GM12878 (cell line): ENCODE measurements at regions not wholly inside any gene's neighbourhood (a gene's known extent, or its start where the extent isn't known, plus 50 kb on each side); places are given as distances from the start of the nearest gene placed in this dataset.

Experiments
- ATAC-seq: fragments of 200-7000 bp; cut with Tn5 transposase; 3 replicates; pipeline ENCODE4 v1.9.1; 2020; ENCODE audit warnings: mild to moderate bottlenecking, moderate library complexity
- BruUV-seq: library from RNA; stranded (reverse); fragments of 400-500 nt; replicated peaks from 2 replicates; lab custom pipeline; 2021; lab: Mats Ljungman, UMichigan
- CTCF ChIA-PET: fragments of 300-600 bp; sonication (Branson Sonifier 250); formaldehyde crosslinking; extraction: SDS; loops from one replicate; lab custom pipeline; 2021; ENCODE audit warnings: inconsistent platforms; lab: Yijun Ruan, JAX
- POLR2A ChIA-PET: fragments of 350-600 bp; formaldehyde crosslinking; extraction: SDS; loops from one replicate; lab custom pipeline; 2021; ENCODE audit warnings: inconsistent platforms; lab: Charles Lee
- RAD21 ChIA-PET: fragments of 300-600 bp; sonication (Branson Sonifier 250); formaldehyde crosslinking; loops from one replicate; lab custom pipeline; 2023; ENCODE audit warnings: antibody characterized with exemption; ENCODE audit not compliant: unreplicated experiment; lab: Charles Lee
- SMC1A ChIA-PET: fragments of 300-600 bp; sonication (Branson Sonifier 250); formaldehyde crosslinking; loops from one replicate; lab custom pipeline; 2023; ENCODE audit not compliant: unreplicated experiment, uncharacterized antibody; lab: Charles Lee
- DNase-seq: peaks from one replicate; pipeline ENCODE4 v3.0.0-alpha.2; 2011; ENCODE audit warnings: low read depth, low spot score
- FAIRE-seq: peaks from 3 replicates; lab custom pipeline; 2011; peaks lifted over from hg19 to GRCh38; lab: Jason Lieb, UNC
- H2AFZ ChIP-seq: 2 replicates; pipeline ENCODE4 v1.6.0; 2011; ENCODE audit warnings: low read depth, low read length, control low read depth; ENCODE audit not compliant: control insufficient read depth
- H3K27ac ChIP-seq: 2 replicates; pipeline ENCODE4 v1.5.1; 2011; ENCODE audit warnings: control low read depth; ENCODE audit not compliant: control insufficient read depth, insufficient read depth
- H3K27me3 ChIP-seq, 2 experiments: replicated peaks in 1 of 2; 2 replicates each; pipeline versions ENCODE4 v1.6.0 to v1.6.1; 2011; ENCODE audit warnings: low read length in 1 of 2; ENCODE audit not compliant: control insufficient read depth in 2 of 2, insufficient read depth in 2 of 2
- H3K36me3 ChIP-seq, 2 experiments: 2 replicates each; pipeline ENCODE4 v1.5.1; 2011; ENCODE audit warnings: low read length in 1 of 2; ENCODE audit not compliant: control insufficient read depth in 2 of 2, insufficient read depth in 2 of 2
- H3K4me1 ChIP-seq: 2 replicates; pipeline ENCODE4 v1.6.1; 2011; ENCODE audit warnings: mild to moderate bottlenecking, low read length, moderate library complexity, mixed read lengths; ENCODE audit not compliant: control insufficient read depth, insufficient read depth
- H3K4me2 ChIP-seq: 2 replicates; pipeline ENCODE4 v1.6.0; 2011; ENCODE audit warnings: control low read depth; ENCODE audit not compliant: control insufficient read depth, insufficient read depth
- H3K4me3 ChIP-seq: fragments of 200-600 bp; sonication (generic); 2 replicates; pipeline ENCODE4 v1.5.1; 2016
- H3K79me2 ChIP-seq: 2 replicates; pipeline ENCODE4 v1.6.0; 2011; ENCODE audit warnings: low read length; ENCODE audit not compliant: control insufficient read depth, insufficient read depth
- H3K9ac ChIP-seq: 2 replicates; pipeline ENCODE4 v1.8.0; 2011; ENCODE audit warnings: low read length, control low read depth, mixed read lengths; ENCODE audit not compliant: control insufficient read depth, insufficient read depth
- H3K9me3 ChIP-seq: replicated peaks from 3 replicates; pipeline ENCODE4 v1.5.1; 2011; ENCODE audit warnings: mild to moderate bottlenecking, low read length; ENCODE audit not compliant: control insufficient read depth, insufficient read depth
- H4K20me1 ChIP-seq: 2 replicates; pipeline ENCODE4 v1.6.0; 2011; ENCODE audit not compliant: control insufficient read depth, insufficient read depth
- JUND ChIP-seq: IDR thresholded peaks from 2 replicates; pipeline ENCODE4 v1.6.1; 2012; ENCODE audit warnings: low read depth, mild to moderate bottlenecking, low read length, improper control_type of control experiment, moderate library complexity
- LARP7 ChIP-seq: fragments of 450-650 bp; IDR thresholded peaks from 2 replicates; pipeline ENCODE4 v1.6.1; 2017; ENCODE audit warnings: mild to moderate bottlenecking
- MTA3 ChIP-seq: IDR thresholded peaks from 2 replicates; pipeline ENCODE4 v1.6.1; 2012; ENCODE audit warnings: low read length, inconsistent platforms, borderline replicate concordance
- NFYA ChIP-seq: IDR thresholded peaks from 2 replicates; pipeline ENCODE4 v1.6.1; 2011; ENCODE audit warnings: low read depth, mild to moderate bottlenecking, low read length, improper control_type of control experiment, borderline replicate concordance
- NFYB ChIP-seq: IDR thresholded peaks from 2 replicates; pipeline ENCODE4 v1.6.1; 2011; ENCODE audit warnings: low read depth, mild to moderate bottlenecking, low read length, improper control_type of control experiment, moderate library complexity; ENCODE audit not compliant: insufficient read depth
- RELA ChIP-seq: fragments of 450-650 bp; IDR thresholded peaks from 2 replicates; pipeline ENCODE4 v1.8.0; 2014; ENCODE audit warnings: borderline replicate concordance; ENCODE audit not compliant: partially characterized antibody
- RFX5 ChIP-seq: IDR thresholded peaks from 2 replicates; pipeline ENCODE4 v1.6.1; 2011; ENCODE audit warnings: low read depth, low read length, improper control_type of control experiment
- SMAD1 ChIP-seq: fragments of 450-650 bp; IDR thresholded peaks from 2 replicates; pipeline ENCODE4 v1.6.1; 2018; ENCODE audit warnings: mild to moderate bottlenecking, low read depth; ENCODE audit not compliant: partially characterized antibody
- SPI1 ChIP-seq: IDR thresholded peaks from 2 replicates; pipeline ENCODE4 v1.6.1; 2011; ENCODE audit warnings: low read depth, mild to moderate bottlenecking, low read length, moderate library complexity, borderline replicate concordance; ENCODE audit not compliant: insufficient read depth
- TAF1 ChIP-seq: IDR thresholded peaks from 2 replicates; pipeline ENCODE4 v1.6.1; 2011; ENCODE audit warnings: mild to moderate bottlenecking, low read depth, low read length, borderline replicate concordance
- YY1 ChIP-seq: IDR thresholded peaks from 2 replicates; pipeline ENCODE4 v1.6.1; 2011; ENCODE audit warnings: low read depth, mild to moderate bottlenecking, low read length
- ZBTB40 ChIP-seq: fragments of 450-650 bp; IDR thresholded peaks from 2 replicates; pipeline ENCODE4 v1.6.1; 2016; ENCODE audit warnings: mild to moderate bottlenecking, moderate library complexity, borderline replicate concordance
- ZNF384 ChIP-seq: IDR thresholded peaks from 2 replicates; pipeline ENCODE4 v1.6.1; 2012; ENCODE audit warnings: low read depth, mild to moderate bottlenecking, low read length, improper control_type of control experiment, borderline replicate concordance
- WGBS: methylation state at CpG from one replicate; pipeline ENCODE4 v1.1.6; 2016; ENCODE audit warnings: low lambda C conversion rate; ENCODE audit not compliant: insufficient replicate concordance, insufficient coverage; ENCODE audit errors: missing lambda C conversion rate; 5-methylcytosine and 5-hydroxymethylcytosine counted together
- in situ Hi-C: fragments of 300-500 bp; cut with MboI; formaldehyde crosslinking; loops from 9 replicates; pipeline ENCODE4 v1.14.3; 2018; ENCODE audit warnings: mixed read lengths
- intact Hi-C: fragments of 100-400 bp; cut with micrococcal nuclease; formaldehyde crosslinking; loops from one replicate; pipeline ENCODE4 v1.14.2; 2022; ENCODE audit not compliant: unreplicated experiment

- RAD21 ChIA-PET, result no interaction called here
- intact Hi-C loops, result no loop called here
- FAIRE-seq, result no peak
- Histone ChIP-seq H3K4me3 (no peak overlapping the region), H3K27me3 (no peaks in the 10 kb centered on the region)
- TF ChIP-seq ZBTB40 (no peak), RELA (no peak), ZNF384 (no peak), JUND (no peak), SMAD1 (no peak), TAF1 (no peak), NFYB (no peak), LARP7 (no peak), MTA3 (no peak), RFX5 (no peak), NFYA (no peak), SPI1 (no peak), YY1 (no peak)
- TF ChIP-seq, all 136 proteins: peak for 0
- H3K4me1 ChIP-seq, result no peaks in the 10 kb centered on the region
- no peaks in the 10 kb centered on the region for H3K79me2 ChIP-seq
- no peaks in the 10 kb centered on the region for H3K36me3 ChIP-seq
- ChIA-PET CTCF (no interaction called here), POLR2A (no interaction called here), SMC1A (no interaction called here)
- in situ Hi-C loops, result no loop called here
- DNase-seq (no peak), ATAC-seq (no peak)
- H3K4me2 ChIP-seq, result no peak overlapping the region
- no peak overlapping the region for H3K27ac ChIP-seq
- WGBS, result 16% methylated on average over 8 of the region's 8 CpGs
- BruUV-seq, result no TSS peak
- H3K9ac ChIP-seq, result no peak overlapping the region
- no peak overlapping the region for H2AFZ ChIP-seq
- H4K20me1 ChIP-seq, result no peaks in the 10 kb centered on the region
- no peaks in the 10 kb centered on the region for H3K9me3 ChIP-seq
Measured at GRCh38 chr2:235170536-235171521, 219.0 kb downstream of the SH3BP4 start.
